ENCODE measurements at regions not wholly inside any gene's neighbourhood (a gene's known extent, or its start where the extent isn't known, plus 50 kb on each side); places are given as distances from the start of the nearest gene placed in this dataset.

GRCh38 chr2:217691920-217692666 is 310.7 kb downstream of the TNS1 start:
- in situ Hi-C loops (cut with HindIII; ENCODE audit: low sequenced_read_pairs): no loop called here

- in situ Hi-C loops (cut with HindIII; ENCODE audit: low sequenced_read_pairs): no loop called here
These were observed 311.3 kb downstream of the TNS1 start for GRCh38 chr2:217691516-217691915.

- in situ Hi-C loops (cut with HindIII; ENCODE audit: low sequenced_read_pairs): no loop called here
These were observed 313.7 kb downstream of the TNS1 start for GRCh38 chr2:217689053-217689452.

GRCh38 chr2:217688494-217688893 is 314.3 kb downstream of the TNS1 start:
- in situ Hi-C loops (cut with HindIII; ENCODE audit: low sequenced_read_pairs): no loop called here

GRCh38 chr2:217687771-217688170 is 315.0 kb downstream of the TNS1 start:
- in situ Hi-C loops (cut with HindIII; ENCODE audit: low sequenced_read_pairs): no loop called here

- in situ Hi-C loops (cut with HindIII; ENCODE audit: low sequenced_read_pairs): no loop called here
These were observed 317.6 kb downstream of the TNS1 start for GRCh38 chr2:217685255-217685605.

GRCh38 chr2:217684431-217685254 is 318.2 kb downstream of the TNS1 start:
- in situ Hi-C loops (cut with HindIII; ENCODE audit: low sequenced_read_pairs): no loop called here

- in situ Hi-C loops (cut with HindIII; ENCODE audit: low sequenced_read_pairs): no loop called here
These were observed 319.5 kb downstream of the TNS1 start for GRCh38 chr2:217683106-217683870.

- in situ Hi-C loops (cut with HindIII; ENCODE audit: low sequenced_read_pairs): no loop called here
These were observed 321.0 kb downstream of the TNS1 start for GRCh38 chr2:217681791-217682190.

- in situ Hi-C loops (cut with HindIII; ENCODE audit: low sequenced_read_pairs): no loop called here
These were observed 322.4 kb downstream of the TNS1 start for GRCh38 chr2:217680381-217680780.

GRCh38 chr2:217673627-217674026 is 329.2 kb downstream of the TNS1 start:
- in situ Hi-C loops (cut with HindIII; ENCODE audit: low sequenced_read_pairs): no loop called here

GRCh38 chr2:217672472-217672871 is 330.3 kb downstream of the TNS1 start:
- in situ Hi-C loops (cut with HindIII; ENCODE audit: low sequenced_read_pairs): no loop called here

- in situ Hi-C loops (cut with HindIII; ENCODE audit: low sequenced_read_pairs): no loop called here
These were observed 330.9 kb downstream of the TNS1 start for GRCh38 chr2:217671871-217672270.

GRCh38 chr2:217671075-217671474 is 331.7 kb downstream of the TNS1 start:
- in situ Hi-C loops (cut with HindIII; ENCODE audit: low sequenced_read_pairs): no loop called here

GRCh38 chr2:217669831-217670230 is 333.0 kb downstream of the TNS1 start:
- in situ Hi-C loops (cut with HindIII; ENCODE audit: low sequenced_read_pairs): no loop called here

- in situ Hi-C loops (cut with HindIII; ENCODE audit: low sequenced_read_pairs): no loop called here
These were observed 335.3 kb downstream of the TNS1 start for GRCh38 chr2:217667512-217667911.

GRCh38 chr2:217667035-217667434 is 335.8 kb downstream of the TNS1 start:
- in situ Hi-C loops (cut with HindIII; ENCODE audit: low sequenced_read_pairs): no loop called here

GRCh38 chr2:217666338-217666737 is 336.5 kb downstream of the TNS1 start:
- in situ Hi-C loops (cut with HindIII; ENCODE audit: low sequenced_read_pairs): no loop called here

- in situ Hi-C loops (cut with HindIII; ENCODE audit: low sequenced_read_pairs): no loop called here
These were observed 338.0 kb downstream of the TNS1 start for GRCh38 chr2:217664761-217665160.

- in situ Hi-C loops (cut with HindIII; ENCODE audit: low sequenced_read_pairs): no loop called here
These were observed 339.7 kb downstream of the TNS1 start for GRCh38 chr2:217662984-217663602.

- in situ Hi-C loops (cut with HindIII; ENCODE audit: low sequenced_read_pairs): no loop called here
These were observed 341.4 kb downstream of the TNS1 start for GRCh38 chr2:217661378-217661777.

All from DLD1 (cell line).